SJSA1 (cell line): ENCODE measurements at regions not wholly inside any gene's neighbourhood (a gene's known extent, or its start where the extent isn't known, plus 50 kb on each side); places are given as distances from the start of the nearest gene placed in this dataset.

ENCODE experiments used
- DNase-seq, 2 experiments: peaks; one replicate each; pipeline ENCODE4 v3.0.0-alpha.2; 2015 to 2020; ENCODE audit warnings: low spot score in 2 of 2, low read depth in 1 of 2
- H3K27ac ChIP-seq: fragments of 250-450 bp; sonication (Bioruptor Pico); 2 replicates; pipeline ENCODE4 v1.5.1; 2020; ENCODE audit warnings: mild to moderate bottlenecking, moderate library complexity
- H3K27me3 ChIP-seq: fragments of 250-450 bp; sonication (Bioruptor Pico); replicated peaks from 2 replicates; pipeline ENCODE4 v1.5.1; 2020; ENCODE audit warnings: mild to moderate bottlenecking, moderate library complexity
- H3K36me3 ChIP-seq: fragments of 250-450 bp; sonication (Bioruptor Pico); 2 replicates; pipeline ENCODE4 v1.5.1; 2020; ENCODE audit warnings: mild to moderate bottlenecking
- H3K4me1 ChIP-seq: fragments of 250-450 bp; sonication (Bioruptor Pico); replicated peaks from 2 replicates; pipeline ENCODE4 v1.6.1; 2021; ENCODE audit warnings: mild to moderate bottlenecking
- H3K4me3 ChIP-seq: fragments of 250-450 bp; sonication (Bioruptor Pico); 2 replicates; pipeline ENCODE4 v1.5.1; 2020; ENCODE audit warnings: mild to moderate bottlenecking
- H3K9me3 ChIP-seq: fragments of 250-450 bp; sonication (Bioruptor Pico); replicated peaks from 2 replicates; pipeline ENCODE4 v1.5.1; 2020; ENCODE audit warnings: mild to moderate bottlenecking

GRCh38 chr1:73778471-73778870, 419.5 kb downstream of the LRRIQ3 start:
- Histone ChIP-seq H3K36me3 (no peaks in the 10 kb centered on the region), H3K27me3 (no peaks in the 10 kb centered on the region), H3K9me3 (no peaks in the 10 kb centered on the region), H3K4me1 (no peaks in the 10 kb centered on the region), H3K4me3 (no peak overlapping the region), H3K27ac (no peak overlapping the region)
- no peak for DNase-seq

GRCh38 chr1:73775896-73776295, 422.1 kb downstream of the LRRIQ3 start:
- DNase-seq, result no peak
- Histone ChIP-seq H3K27ac (no peak overlapping the region), H3K27me3 (no peaks in the 10 kb centered on the region), H3K36me3 (no peaks in the 10 kb centered on the region), H3K4me3 (no peak overlapping the region), H3K4me1 (no peaks in the 10 kb centered on the region), H3K9me3 (no peaks in the 10 kb centered on the region)

DNA sequence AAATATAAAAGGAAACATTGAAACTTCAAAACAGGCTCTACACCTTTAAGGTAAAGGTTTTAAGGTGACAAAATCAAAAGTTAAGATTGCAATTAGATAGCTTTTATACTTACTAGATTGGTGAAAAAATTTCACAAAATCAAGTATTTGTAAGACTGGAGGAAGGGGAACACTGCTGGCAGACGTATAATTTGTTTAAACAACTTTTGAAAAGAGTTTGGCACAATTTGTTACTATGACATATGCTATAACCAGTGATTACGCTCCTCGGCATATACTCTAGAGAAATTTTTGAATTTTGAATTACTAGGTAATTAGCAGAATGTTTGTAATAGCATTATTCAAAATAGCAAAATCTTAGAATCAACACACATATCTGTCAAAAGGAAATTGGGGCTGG, 425.0 kb downstream of the LRRIQ3 start:
- H3K9me3 ChIP-seq, result no peaks in the 10 kb centered on the region
- no peak for DNase-seq
- no peaks in the 10 kb centered on the region for H3K36me3 ChIP-seq
- H3K27me3 ChIP-seq, result no peaks in the 10 kb centered on the region
- H3K4me1 ChIP-seq, result no peaks in the 10 kb centered on the region
- H3K4me3 ChIP-seq, result no peak overlapping the region
- H3K27ac ChIP-seq, result no peak overlapping the region

DNA sequence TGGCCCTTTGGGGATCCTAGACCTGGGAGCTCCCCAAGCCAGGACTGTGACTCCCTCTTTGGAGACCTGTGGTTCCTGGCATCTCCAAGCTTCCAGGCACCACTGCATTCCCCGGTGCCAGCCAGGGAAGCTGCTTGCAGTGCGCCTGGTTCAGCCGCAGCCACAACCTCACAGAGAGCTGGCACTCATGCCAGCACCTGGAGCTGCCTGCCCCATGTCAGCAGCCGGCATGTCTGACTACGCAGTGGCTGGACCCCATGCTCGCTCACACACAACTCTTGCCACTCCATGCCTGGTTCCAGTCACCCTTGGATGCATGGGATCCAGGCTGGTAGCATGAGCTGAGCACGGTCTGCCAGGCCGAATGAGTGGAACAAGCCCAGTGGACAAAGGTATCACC, 426.6 kb downstream of the LRRIQ3 start:
- H3K4me1 ChIP-seq, result no peaks in the 10 kb centered on the region
- no peak for DNase-seq
- H3K27me3 ChIP-seq, result no peaks in the 10 kb centered on the region
- no peak overlapping the region for H3K27ac ChIP-seq
- H3K36me3 ChIP-seq, result no peaks in the 10 kb centered on the region
- H3K9me3 ChIP-seq, result no peaks in the 10 kb centered on the region
- no peak overlapping the region for H3K4me3 ChIP-seq

DNA sequence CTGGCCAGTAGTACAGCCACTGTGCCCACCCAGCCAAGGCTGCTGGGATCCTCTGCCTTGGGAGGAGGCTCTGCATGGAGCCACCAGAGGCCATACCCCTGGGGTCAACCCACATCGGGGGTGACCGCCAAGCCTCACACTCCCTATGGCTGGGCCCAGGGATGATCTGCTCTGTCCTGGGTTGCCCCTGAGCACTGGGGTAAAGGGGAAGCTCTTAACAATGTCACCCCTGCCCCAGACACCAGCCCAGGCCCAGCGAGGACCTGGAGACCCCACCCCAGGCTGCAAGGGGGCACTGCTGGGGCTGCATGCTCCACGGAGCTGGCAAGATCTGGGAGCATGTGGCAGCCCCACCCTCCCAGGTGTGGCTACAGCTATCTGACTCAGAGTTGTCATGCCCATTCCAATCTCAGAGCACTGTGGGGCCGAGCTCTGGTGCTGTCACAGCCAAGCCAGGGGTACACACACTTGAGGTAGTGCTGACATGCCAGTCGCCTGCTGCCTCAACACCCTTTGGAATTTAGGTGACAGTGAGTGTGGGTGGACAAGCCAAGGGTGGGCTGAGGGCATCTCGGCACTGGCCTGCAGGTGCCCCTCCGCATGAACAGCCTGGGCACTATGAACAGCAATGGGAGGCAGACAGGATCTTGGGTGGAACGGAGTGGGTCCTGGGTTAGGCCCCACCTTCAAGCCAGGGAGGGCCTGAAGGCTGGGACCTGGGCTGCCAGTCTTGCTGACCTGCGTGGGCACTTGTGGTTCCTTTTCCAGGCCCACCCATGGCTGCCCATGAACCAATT, 427.7 kb downstream of the LRRIQ3 start:
- Histone ChIP-seq H3K27me3 (no peaks in the 10 kb centered on the region), H3K9me3 (no peaks in the 10 kb centered on the region), H3K4me3 (no peak overlapping the region), H3K27ac (no peak overlapping the region), H3K36me3 (no peaks in the 10 kb centered on the region), H3K4me1 (no peaks in the 10 kb centered on the region)
- no peak for DNase-seq

- Histone ChIP-seq H3K9me3 (no peaks in the 10 kb centered on the region), H3K36me3 (no peaks in the 10 kb centered on the region), H3K4me1 (no peaks in the 10 kb centered on the region), H3K4me3 (no peak overlapping the region), H3K27me3 (no peaks in the 10 kb centered on the region), H3K27ac (no peak overlapping the region)
- DNase-seq, result no peak
Observed at GRCh38 chr1:73766786-73767348, 431.1 kb downstream of the LRRIQ3 start.

DNA sequence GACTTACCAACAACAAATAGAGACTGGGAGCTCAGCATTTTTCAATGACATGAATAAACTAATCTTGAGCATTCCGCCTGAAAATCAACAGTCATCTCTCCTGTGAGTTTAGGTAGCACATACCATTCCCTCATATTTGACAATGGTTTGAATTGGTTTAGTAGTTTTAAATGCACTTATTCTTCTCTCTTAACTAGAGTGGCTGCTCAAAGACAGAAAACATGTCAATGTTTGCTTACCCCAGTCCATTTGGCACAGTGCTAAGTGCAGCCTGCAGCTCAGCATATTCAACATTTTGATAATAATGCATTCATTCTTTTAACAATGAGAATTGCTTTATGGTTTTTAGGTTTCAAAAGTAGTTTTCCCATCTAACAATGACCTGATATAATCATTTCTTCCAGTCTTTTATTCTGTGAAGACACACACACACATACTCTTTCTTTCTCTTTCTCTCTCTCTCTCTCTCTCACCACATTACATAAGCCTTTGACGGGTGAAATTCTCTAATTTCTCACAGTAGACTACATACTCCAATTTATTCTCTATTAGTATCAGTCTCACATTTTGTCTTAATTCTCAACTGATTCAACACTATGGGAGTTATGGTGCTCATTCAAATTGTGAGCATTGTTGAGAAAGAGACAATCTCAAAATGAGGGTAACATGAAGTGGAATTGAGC, 432.3 kb downstream of the LRRIQ3 start:
- no peak for DNase-seq
- Histone ChIP-seq H3K27ac (no peak overlapping the region), H3K27me3 (no peaks in the 10 kb centered on the region), H3K9me3 (no peaks in the 10 kb centered on the region), H3K36me3 (no peaks in the 10 kb centered on the region), H3K4me3 (no peak overlapping the region), H3K4me1 (no peaks in the 10 kb centered on the region)

DNA sequence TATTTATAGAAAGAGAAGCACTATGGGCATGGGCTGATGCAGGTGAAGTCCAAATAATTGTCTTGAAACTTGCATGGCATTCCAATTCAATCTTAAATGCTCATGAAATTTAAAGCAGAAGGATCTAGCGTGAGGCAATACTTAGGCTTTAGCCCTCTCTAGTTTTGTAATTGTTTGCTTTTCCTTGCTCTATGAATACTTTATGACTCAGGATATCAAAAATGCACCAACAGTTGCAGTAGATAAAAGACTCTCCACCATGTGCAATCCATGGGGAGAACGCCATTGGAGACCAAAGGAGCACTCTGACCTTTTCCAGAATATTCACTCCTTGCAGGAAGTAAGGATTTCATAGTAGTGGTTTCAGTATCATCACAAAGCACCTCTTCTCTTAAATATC, 436.4 kb downstream of the LRRIQ3 start:
- no peaks in the 10 kb centered on the region for H3K9me3 ChIP-seq
- no peak overlapping the region for H3K4me3 ChIP-seq
- no peaks in the 10 kb centered on the region for H3K36me3 ChIP-seq
- H3K27me3 ChIP-seq, result no peaks in the 10 kb centered on the region
- no peaks in the 10 kb centered on the region for H3K4me1 ChIP-seq
- H3K27ac ChIP-seq, result no peak overlapping the region
- DNase-seq, result no peak

GRCh38 chr1:73759011-73759410, 439.0 kb downstream of the LRRIQ3 start:
- no peaks in the 10 kb centered on the region for H3K36me3 ChIP-seq
- DNase-seq, result no peak
- H3K27ac ChIP-seq, result no peak overlapping the region
- H3K27me3 ChIP-seq, result no peaks in the 10 kb centered on the region
- no peaks in the 10 kb centered on the region for H3K9me3 ChIP-seq
- H3K4me3 ChIP-seq, result no peak overlapping the region
- H3K4me1 ChIP-seq, result no peaks in the 10 kb centered on the region

GRCh38 chr1:73756817-73757216, 441.2 kb downstream of the LRRIQ3 start:
- no peak overlapping the region for H3K4me3 ChIP-seq
- no peaks in the 10 kb centered on the region for H3K27me3 ChIP-seq
- no peaks in the 10 kb centered on the region for H3K4me1 ChIP-seq
- no peak overlapping the region for H3K27ac ChIP-seq
- no peaks in the 10 kb centered on the region for H3K36me3 ChIP-seq
- no peaks in the 10 kb centered on the region for H3K9me3 ChIP-seq
- DNase-seq, result no peak

DNA sequence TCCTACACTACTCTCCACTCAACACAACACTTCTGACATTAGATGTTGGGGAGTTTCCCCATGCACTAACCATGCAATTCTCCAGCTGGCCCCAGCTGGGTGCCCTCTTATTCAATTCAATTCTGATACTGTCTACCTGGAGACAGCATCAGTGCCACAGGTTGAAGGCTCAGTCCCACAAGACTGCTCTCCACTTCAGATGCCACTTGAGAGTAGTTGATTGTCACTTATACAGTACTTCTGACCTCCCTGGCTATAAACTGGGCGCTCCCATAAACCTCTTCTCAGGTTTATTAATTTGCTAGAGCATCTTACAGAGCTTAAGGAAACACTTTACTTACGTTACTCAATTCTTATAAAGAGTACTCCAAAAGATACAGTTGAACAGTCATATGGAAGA, 442.3 kb downstream of the LRRIQ3 start:
- Histone ChIP-seq H3K4me3 (no peak overlapping the region), H3K27ac (no peak overlapping the region), H3K9me3 (no peaks in the 10 kb centered on the region), H3K4me1 (no peaks in the 10 kb centered on the region), H3K36me3 (no peaks in the 10 kb centered on the region), H3K27me3 (no peaks in the 10 kb centered on the region)
- DNase-seq, result no peak

DNA sequence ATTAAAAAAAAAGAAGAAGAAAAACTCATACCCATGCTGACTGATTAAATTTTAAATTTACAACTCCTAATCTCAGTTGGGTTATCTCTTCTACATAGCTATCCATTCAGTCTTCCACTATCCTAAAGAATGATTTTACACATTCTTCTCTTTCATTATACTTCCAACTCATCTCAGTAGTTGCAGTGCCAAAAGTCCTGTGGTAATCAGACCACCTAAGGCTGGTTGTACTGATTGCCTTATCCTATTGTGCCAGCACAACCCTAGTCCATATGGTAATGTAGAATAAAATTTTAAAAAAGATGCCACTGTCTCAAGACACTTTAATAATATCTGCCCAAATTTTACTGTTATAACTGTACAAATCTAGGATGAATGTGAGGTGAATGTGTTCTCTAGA, 448.0 kb downstream of the LRRIQ3 start:
- no peak overlapping the region for H3K4me3 ChIP-seq
- no peaks in the 10 kb centered on the region for H3K9me3 ChIP-seq
- no peaks in the 10 kb centered on the region for H3K4me1 ChIP-seq
- H3K27me3 ChIP-seq, result no peaks in the 10 kb centered on the region
- no peak for DNase-seq
- no peaks in the 10 kb centered on the region for H3K36me3 ChIP-seq
- no peak overlapping the region for H3K27ac ChIP-seq

GRCh38 chr1:73744985-73745384, 453.0 kb downstream of the LRRIQ3 start:
- H3K27ac ChIP-seq, result no peak overlapping the region
- H3K27me3 ChIP-seq, result no peaks in the 10 kb centered on the region
- H3K36me3 ChIP-seq, result no peaks in the 10 kb centered on the region
- no peak for DNase-seq
- no peak overlapping the region for H3K4me3 ChIP-seq
- H3K4me1 ChIP-seq, result no peaks in the 10 kb centered on the region
- H3K9me3 ChIP-seq, result no peaks in the 10 kb centered on the region

DNA sequence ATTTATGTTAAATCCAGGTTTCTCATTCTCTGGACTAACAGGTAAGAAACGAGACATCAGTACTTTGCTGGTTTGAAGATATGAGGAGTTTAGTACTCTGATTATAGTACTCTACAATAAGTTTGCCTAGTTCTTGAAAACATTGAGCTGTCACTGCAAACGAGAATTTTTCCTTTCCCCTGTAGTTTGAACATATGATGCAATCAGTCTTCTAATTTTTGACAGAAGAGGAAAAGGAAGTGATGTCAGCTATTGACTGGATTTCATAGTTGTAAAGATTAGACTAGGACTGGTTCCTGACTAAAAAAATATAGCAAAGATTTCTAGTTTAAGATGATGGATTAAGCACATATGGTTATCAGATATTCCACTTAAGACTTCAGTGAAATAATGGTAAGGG, 461.9 kb downstream of the LRRIQ3 start:
- Histone ChIP-seq H3K36me3 (no peaks in the 10 kb centered on the region), H3K4me3 (no peak overlapping the region), H3K27me3 (no peaks in the 10 kb centered on the region), H3K4me1 (no peaks in the 10 kb centered on the region), H3K27ac (no peak overlapping the region), H3K9me3 (no peaks in the 10 kb centered on the region)
- DNase-seq, result no peak
